ENCODE measurements at regions not wholly inside any gene's neighbourhood (a gene's known extent, or its start where the extent isn't known, plus 50 kb on each side); places are given as distances from the start of the nearest gene placed in this dataset.

GRCh38 chr2:234650911-234651310 lies 154.0 kb upstream of the ARL4C start:
- no peak for TF ChIP-seq CTCF (IDR thresholded peaks at IDR 0.05)
- no peak for TF ChIP-seq POLR2A (IDR thresholded peaks at IDR 0.05)

All from tibial nerve (tissue), 3 donors.